Gastrocnemius medialis (tissue), 4 donors: ENCODE measurements at regions not wholly inside any gene's neighbourhood (a gene's known extent, or its start where the extent isn't known, plus 50 kb on each side); places are given as distances from the start of the nearest gene placed in this dataset.

ENCODE experiments used
- POLR2A ChIP-seq, 2 donors: fragments of 450-650 bp; IDR thresholded peaks; one replicate each; pipeline ENCODE4 v1.6.1; 2017; ENCODE audit warnings: antibody characterized with exemption in 2 of 2, mild to moderate bottlenecking in 2 of 2, moderate library complexity in 2 of 2
- TF ChIP-seq, protein P1 (sequence below), 5 experiments: fragments of 450-650 bp in 3 of 5; fragments of 200-600 bp in 2 of 5; sonication (generic) in 2 of 5; IDR thresholded peaks in 4 of 5; conservative IDR thresholded peaks in 1 of 5; 1 replicate in 4 of 5; 2 replicates in 1 of 5; pipeline ENCODE4 v1.5.1; 2016 to 2019; ENCODE audit warnings: antibody characterized with exemption in 5 of 5, mild to moderate bottlenecking in 3 of 5, moderate library complexity in 3 of 5

DNA sequence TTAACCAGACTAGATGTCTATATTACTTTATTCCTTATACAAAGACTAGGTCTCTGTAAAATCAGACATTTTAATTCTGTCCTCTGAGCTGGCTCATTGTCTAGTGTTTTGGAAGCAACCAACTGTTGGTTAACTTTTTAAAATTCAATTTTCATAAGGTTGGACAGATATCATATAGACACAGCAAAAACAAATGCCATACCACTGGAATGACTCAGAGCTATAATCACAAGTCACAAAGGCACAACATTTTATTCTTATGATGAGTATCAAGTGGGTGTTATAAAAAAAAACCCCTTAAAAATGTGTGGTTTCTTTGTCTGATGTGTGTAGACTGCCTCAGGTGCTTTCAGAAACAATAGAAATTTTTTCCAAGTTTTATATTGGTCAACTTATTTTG lies 296.2 kb upstream of the MARCKS start:
- TF ChIP-seq, protein P1, sequence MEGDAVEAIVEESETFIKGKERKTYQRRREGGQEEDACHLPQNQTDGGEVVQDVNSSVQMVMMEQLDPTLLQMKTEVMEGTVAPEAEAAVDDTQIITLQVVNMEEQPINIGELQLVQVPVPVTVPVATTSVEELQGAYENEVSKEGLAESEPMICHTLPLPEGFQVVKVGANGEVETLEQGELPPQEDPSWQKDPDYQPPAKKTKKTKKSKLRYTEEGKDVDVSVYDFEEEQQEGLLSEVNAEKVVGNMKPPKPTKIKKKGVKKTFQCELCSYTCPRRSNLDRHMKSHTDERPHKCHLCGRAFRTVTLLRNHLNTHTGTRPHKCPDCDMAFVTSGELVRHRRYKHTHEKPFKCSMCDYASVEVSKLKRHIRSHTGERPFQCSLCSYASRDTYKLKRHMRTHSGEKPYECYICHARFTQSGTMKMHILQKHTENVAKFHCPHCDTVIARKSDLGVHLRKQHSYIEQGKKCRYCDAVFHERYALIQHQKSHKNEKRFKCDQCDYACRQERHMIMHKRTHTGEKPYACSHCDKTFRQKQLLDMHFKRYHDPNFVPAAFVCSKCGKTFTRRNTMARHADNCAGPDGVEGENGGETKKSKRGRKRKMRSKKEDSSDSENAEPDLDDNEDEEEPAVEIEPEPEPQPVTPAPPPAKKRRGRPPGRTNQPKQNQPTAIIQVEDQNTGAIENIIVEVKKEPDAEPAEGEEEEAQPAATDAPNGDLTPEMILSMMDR (IDR thresholded peaks at IDR 0.05 in 4 of 5, conservative IDR thresholded peaks at IDR 0.05 in 1 of 5): no peak
- TF ChIP-seq POLR2A (IDR thresholded peaks at IDR 0.05): no peak
